WTC11 (cell line): ENCODE measurements at regions not wholly inside any gene's neighbourhood (a gene's known extent, or its start where the extent isn't known, plus 50 kb on each side); places are given as distances from the start of the nearest gene placed in this dataset.
"Not testable (repeated sequence)": the region's sequence is repeated elsewhere in the genome, so short reads cannot be mapped to it uniquely, and the experiment has no call there.

Experiments used
- ATF1 ChIP-seq: sonication (generic); formaldehyde crosslinking; IDR thresholded peaks from 2 replicates; pipeline ENCODE4 v1.8.1; 2023; ENCODE audit warnings: mild to moderate bottlenecking, moderate library complexity, missing genetic modification reagents
- ESRRA ChIP-seq: sonication (generic); formaldehyde crosslinking; IDR thresholded peaks from 2 replicates; pipeline ENCODE4 v1.8.1; 2022; ENCODE audit warnings: mild to moderate bottlenecking, missing genetic modification reagents, borderline replicate concordance
- RELA ChIP-seq: sonication (generic); formaldehyde crosslinking; IDR thresholded peaks from 2 replicates; pipeline ENCODE4 v1.8.1; 2022; ENCODE audit warnings: missing genetic modification reagents, mild to moderate bottlenecking, borderline replicate concordance
- TCF7 ChIP-seq: sonication (generic); formaldehyde crosslinking; IDR thresholded peaks from 2 replicates; pipeline ENCODE4 v1.8.0; 2022; ENCODE audit warnings: mild to moderate bottlenecking, low read depth, missing genetic modification reagents, moderate library complexity
- TF ChIP-seq, protein P1 (sequence below): sonication (generic); formaldehyde crosslinking; IDR thresholded peaks from 2 replicates; pipeline ENCODE4 v1.8.0; 2023; ENCODE audit warnings: missing genetic modification reagents
- TF ChIP-seq, protein P2 (sequence below): fragments of 200-600 bp; IDR thresholded peaks from 2 replicates; pipeline ENCODE4 v1.8.0; 2022; ENCODE audit warnings: antibody characterized with exemption
- TF ChIP-seq, protein P3 (sequence below): sonication (generic); formaldehyde crosslinking; conservative IDR thresholded peaks from 2 replicates; pipeline ENCODE4 v1.8.1; 2022; ENCODE audit warnings: mild to moderate bottlenecking, missing genetic modification reagents
- TF ChIP-seq, protein P4 (sequence below): sonication (generic); formaldehyde crosslinking; IDR thresholded peaks from 2 replicates; pipeline ENCODE4 v1.8.0; 2022; ENCODE audit warnings: mild to moderate bottlenecking, missing genetic modification reagents

DNA sequence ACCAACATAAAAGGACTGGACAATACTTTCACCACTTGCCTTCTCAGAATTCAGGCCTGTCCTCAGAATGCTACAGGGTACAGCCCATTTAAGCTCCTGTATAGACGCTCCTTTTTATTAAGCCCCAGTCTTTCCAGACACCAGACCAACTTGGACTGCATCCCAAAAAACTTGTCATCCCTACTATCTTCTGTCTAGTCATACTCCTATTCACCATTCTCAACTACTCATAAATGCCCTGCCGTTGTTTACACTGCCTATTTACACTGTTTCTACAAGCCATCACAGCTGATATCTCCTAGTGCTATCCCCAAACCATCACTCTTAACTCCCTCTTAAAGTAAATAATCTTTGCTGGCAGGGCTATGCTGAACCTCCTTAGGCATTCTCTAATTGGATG is 123.2 kb upstream of the RMP24 start:
- TF ChIP-seq, protein P1, sequence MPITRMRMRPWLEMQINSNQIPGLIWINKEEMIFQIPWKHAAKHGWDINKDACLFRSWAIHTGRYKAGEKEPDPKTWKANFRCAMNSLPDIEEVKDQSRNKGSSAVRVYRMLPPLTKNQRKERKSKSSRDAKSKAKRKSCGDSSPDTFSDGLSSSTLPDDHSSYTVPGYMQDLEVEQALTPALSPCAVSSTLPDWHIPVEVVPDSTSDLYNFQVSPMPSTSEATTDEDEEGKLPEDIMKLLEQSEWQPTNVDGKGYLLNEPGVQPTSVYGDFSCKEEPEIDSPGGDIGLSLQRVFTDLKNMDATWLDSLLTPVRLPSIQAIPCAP, result not testable (repeated sequence)
- TF ChIP-seq, protein P2, sequence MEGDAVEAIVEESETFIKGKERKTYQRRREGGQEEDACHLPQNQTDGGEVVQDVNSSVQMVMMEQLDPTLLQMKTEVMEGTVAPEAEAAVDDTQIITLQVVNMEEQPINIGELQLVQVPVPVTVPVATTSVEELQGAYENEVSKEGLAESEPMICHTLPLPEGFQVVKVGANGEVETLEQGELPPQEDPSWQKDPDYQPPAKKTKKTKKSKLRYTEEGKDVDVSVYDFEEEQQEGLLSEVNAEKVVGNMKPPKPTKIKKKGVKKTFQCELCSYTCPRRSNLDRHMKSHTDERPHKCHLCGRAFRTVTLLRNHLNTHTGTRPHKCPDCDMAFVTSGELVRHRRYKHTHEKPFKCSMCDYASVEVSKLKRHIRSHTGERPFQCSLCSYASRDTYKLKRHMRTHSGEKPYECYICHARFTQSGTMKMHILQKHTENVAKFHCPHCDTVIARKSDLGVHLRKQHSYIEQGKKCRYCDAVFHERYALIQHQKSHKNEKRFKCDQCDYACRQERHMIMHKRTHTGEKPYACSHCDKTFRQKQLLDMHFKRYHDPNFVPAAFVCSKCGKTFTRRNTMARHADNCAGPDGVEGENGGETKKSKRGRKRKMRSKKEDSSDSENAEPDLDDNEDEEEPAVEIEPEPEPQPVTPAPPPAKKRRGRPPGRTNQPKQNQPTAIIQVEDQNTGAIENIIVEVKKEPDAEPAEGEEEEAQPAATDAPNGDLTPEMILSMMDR, result not testable (repeated sequence)
- not testable (repeated sequence) for TF ChIP-seq TCF7 (CRISPR knock-in tag); ESRRA; RELA; ATF1
- TF ChIP-seq, protein P3, sequence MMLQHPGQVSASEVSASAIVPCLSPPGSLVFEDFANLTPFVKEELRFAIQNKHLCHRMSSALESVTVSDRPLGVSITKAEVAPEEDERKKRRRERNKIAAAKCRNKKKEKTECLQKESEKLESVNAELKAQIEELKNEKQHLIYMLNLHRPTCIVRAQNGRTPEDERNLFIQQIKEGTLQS (CRISPR knock-in tag), result not testable (repeated sequence)
- TF ChIP-seq, protein P4, sequence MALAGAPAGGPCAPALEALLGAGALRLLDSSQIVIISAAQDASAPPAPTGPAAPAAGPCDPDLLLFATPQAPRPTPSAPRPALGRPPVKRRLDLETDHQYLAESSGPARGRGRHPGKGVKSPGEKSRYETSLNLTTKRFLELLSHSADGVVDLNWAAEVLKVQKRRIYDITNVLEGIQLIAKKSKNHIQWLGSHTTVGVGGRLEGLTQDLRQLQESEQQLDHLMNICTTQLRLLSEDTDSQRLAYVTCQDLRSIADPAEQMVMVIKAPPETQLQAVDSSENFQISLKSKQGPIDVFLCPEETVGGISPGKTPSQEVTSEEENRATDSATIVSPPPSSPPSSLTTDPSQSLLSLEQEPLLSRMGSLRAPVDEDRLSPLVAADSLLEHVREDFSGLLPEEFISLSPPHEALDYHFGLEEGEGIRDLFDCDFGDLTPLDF (CRISPR knock-in tag), result not testable (repeated sequence)
